Gastrocnemius medialis (tissue), 4 donors: ENCODE measurements at regions not wholly inside any gene's neighbourhood (a gene's known extent, or its start where the extent isn't known, plus 50 kb on each side); places are given as distances from the start of the nearest gene placed in this dataset.

Source experiments
- CTCF ChIP-seq, 5 experiments: fragments of 450-650 bp in 3 of 5; fragments of 200-600 bp in 2 of 5; sonication (generic) in 2 of 5; IDR thresholded peaks in 4 of 5; conservative IDR thresholded peaks in 1 of 5; 1 replicate in 4 of 5; 2 replicates in 1 of 5; pipeline ENCODE4 v1.5.1; 2016 to 2019; ENCODE audit warnings: antibody characterized with exemption in 5 of 5, mild to moderate bottlenecking in 3 of 5, moderate library complexity in 3 of 5
- POLR2A ChIP-seq, 2 donors: fragments of 450-650 bp; IDR thresholded peaks; one replicate each; pipeline ENCODE4 v1.6.1; 2017; ENCODE audit warnings: antibody characterized with exemption in 2 of 2, mild to moderate bottlenecking in 2 of 2, moderate library complexity in 2 of 2

GRCh38 chr13:50527612-50528509 is 315.6 kb downstream of the DLEU7 start:
- TF ChIP-seq CTCF (IDR thresholded peaks at IDR 0.05 in 4 of 5, conservative IDR thresholded peaks at IDR 0.05 in 1 of 5), result no peak
- TF ChIP-seq POLR2A (IDR thresholded peaks at IDR 0.05), result no peak
